ENCODE measurements at regions not wholly inside any gene's neighbourhood (a gene's known extent, or its start where the extent isn't known, plus 50 kb on each side); places are given as distances from the start of the nearest gene placed in this dataset.
"Not testable (repeated sequence)": the region's sequence is repeated elsewhere in the genome, so short reads cannot be mapped to it uniquely, and the experiment has no call there.

DNA sequence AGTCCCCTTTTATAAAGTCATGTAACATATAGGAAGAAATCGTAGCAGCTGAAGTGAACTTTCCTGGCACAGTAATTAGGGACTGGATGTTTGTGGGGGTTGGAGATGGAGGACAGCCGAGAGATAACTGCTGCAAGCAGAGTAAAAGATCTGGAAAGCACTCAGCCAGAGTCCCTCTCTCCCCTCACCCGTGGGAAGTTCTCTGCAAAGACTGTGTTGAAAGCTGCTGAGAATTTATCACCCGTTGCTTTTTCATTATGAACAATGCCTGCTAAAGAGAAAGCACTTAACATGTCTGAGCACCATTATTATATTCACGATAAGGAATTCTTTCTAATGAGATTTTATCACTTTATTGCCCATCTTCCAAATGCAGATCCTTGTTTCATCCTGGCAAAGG, 248.8 kb downstream of the SHOX2 start:
- DNase-seq (ENCODE audit: low spot score) = no peak

- DNase-seq (ENCODE audit: low spot score) = no peak
These were observed 249.9 kb downstream of the SHOX2 start for GRCh38 chr3:157856078-157856939.

GRCh38 chr3:157845839-157846238, 260.4 kb downstream of the SHOX2 start:
- not testable (repeated sequence) for DNase-seq (ENCODE audit: low spot score)

DNA sequence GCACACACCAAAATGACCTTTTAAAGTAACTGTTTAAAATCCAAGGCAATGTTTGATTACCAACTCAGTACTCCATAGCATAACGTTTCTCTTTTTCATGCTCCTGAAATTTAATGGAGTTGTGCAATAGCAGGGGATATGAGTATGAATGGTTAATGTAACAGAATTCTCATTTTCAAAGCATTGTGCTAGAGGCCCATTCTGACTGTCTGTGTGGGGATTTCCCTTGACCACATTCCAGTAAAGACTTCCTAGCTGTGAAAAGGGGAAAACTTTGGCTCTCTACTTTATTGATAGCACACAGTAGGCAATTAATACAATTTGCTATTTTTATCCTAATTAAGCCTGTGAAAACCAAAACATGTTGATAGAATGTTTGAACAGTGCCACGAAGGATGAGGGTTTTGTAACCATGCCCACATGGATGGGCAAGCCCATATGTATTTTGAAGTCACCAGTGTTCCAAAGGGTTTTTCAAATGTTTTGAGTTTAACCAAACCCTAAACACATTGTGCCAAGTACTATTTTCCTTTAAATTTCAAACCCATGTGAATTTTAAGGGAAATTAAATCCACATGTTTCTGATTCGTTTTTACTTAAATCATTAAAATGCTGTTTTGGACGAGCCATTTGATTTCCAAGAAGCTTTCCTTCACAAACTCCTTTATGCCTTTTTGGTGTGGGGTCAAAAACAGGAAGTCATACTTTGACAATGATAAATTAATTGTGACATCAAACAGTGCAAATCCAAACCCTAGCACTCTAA, 261.2 kb downstream of the SHOX2 start:
- no peak for DNase-seq (ENCODE audit: low spot score)

- no peak for DNase-seq (ENCODE audit: low spot score)
These were observed 262.0 kb downstream of the SHOX2 start for GRCh38 chr3:157844216-157844615.

DNA sequence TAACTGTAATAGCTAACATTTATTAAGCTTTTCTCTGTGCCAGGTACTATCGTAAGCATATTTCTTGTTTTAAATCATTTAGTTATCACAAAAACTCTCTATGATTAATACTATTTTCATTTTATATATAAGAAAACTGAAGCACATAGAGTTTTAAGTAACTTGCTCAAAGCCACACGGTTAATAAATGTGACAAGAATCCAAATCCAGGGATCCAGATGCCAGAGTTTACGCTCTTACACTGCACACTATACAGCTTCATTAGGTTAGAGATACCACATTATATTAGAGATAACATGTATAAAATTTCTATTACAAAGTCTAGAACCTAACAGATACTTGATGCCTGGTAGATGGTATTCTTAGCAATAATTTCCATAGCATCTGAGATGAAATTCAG, 265.2 kb downstream of the SHOX2 start:
- DNase-seq (ENCODE audit: low spot score) = no peak

- no peak for DNase-seq (ENCODE audit: low spot score)
These were observed 265.7 kb downstream of the SHOX2 start for GRCh38 chr3:157840564-157840963.

DNA sequence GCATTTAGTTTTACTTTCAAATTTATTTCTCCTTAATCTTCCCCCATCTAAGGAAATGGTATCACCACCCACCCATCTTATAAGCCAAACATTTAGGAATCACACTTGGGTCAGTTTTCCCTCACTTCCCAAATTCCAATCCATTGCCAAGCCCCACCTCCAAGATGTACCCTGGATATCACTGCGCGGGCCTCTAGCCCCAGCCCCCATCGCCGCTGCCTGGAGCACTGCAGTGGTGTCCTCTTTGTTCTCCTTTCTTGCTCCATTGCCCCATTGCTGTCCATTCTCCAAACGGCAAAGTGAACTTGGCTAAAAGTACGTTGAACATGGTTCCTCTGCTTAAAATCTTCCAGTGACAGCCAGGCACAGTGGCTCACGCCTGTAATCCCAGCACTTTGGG, 267.8 kb downstream of the SHOX2 start:
- DNase-seq (ENCODE audit: low spot score) = no peak

DNA sequence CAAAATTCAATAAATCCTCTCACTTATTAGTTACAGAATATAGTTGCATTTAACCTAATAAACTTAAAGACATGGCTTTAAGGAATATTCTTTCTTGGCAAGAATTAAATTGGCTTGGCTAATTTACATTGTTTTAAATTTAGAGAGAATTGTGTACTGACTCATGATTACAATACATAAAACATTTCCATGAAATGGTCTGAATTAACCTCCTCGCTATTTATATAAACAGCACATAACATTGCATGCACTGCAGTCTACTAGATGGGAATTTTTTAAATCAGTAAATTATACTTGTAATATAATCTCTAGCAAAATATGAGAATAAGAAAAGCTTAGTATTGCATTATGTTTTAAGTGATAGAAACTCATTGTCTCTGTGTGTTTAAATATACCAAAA, 268.9 kb downstream of the SHOX2 start:
- DNase-seq (ENCODE audit: low spot score) = no peak

DNA sequence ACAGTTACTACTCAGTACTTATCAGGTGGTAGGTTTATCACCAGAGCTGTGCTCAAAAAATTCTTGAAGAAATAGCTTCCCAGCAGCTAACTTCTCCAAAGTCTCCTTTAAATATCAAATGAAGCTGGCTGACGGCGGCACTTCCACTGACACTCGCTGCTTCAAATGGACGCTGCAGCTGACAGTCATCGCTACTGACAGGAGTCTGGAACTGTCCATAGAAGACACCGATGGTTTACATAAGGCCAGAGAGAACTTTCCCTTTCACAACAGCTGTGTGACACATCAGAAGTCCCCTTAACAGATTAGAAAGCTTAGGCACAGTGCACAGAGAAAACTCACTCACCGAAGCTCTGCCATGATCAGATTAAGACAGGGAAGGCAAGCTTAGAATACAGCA, 270.2 kb downstream of the SHOX2 start:
- DNase-seq (ENCODE audit: low spot score) = no peak

GRCh38 chr3:157832588-157832987, 273.6 kb downstream of the SHOX2 start:
- no peak for DNase-seq (ENCODE audit: low spot score)

GRCh38 chr3:157830556-157831236, 275.5 kb downstream of the SHOX2 start:
- DNase-seq (ENCODE audit: low spot score) = no peak

GRCh38 chr3:157829786-157830185, 276.4 kb downstream of the SHOX2 start:
- DNase-seq (ENCODE audit: low spot score) = no peak

DNA sequence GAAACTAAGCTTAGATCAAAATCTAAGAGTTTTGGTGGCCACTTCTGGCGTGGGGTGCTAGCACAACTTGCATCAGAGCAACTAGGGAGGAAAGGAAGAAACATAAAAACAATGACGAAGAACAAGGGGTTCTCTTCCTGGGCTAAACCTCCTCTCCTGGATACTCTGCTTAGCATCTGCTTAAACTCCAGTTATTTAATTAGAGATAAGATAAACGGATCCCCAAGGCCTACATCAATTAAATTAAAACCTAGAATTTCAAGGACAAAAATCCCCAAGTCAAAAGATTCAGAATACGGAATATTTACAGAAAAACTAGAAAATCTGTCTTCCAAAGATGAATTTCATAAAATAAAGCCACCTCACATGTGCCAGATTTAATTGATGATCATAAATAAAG, 281.9 kb downstream of the SHOX2 start:
- DNase-seq (ENCODE audit: low spot score) = no peak

DNA sequence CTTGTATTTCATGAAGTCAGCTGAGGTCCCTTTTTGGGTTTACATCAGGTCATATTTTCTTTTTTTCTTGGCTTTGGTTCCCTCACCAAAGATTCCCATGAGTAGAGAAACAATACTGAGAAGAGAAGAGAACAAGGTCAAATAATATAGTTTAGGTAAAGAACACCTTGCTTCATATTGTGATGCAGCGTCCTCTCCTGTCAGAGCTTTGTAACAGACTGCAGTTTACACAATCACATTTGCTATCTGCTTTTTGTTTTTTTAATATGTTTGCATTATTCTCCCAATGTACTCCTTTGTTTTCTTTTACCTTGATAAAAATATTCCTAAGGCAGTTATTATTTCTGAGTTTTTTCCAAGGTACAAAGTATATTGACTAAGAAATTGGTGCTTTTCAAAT, 283.2 kb downstream of the SHOX2 start:
- DNase-seq (ENCODE audit: low spot score) = no peak

- DNase-seq (ENCODE audit: low spot score) = no peak
These were observed 286.1 kb downstream of the SHOX2 start for GRCh38 chr3:157820157-157820517.

DNA sequence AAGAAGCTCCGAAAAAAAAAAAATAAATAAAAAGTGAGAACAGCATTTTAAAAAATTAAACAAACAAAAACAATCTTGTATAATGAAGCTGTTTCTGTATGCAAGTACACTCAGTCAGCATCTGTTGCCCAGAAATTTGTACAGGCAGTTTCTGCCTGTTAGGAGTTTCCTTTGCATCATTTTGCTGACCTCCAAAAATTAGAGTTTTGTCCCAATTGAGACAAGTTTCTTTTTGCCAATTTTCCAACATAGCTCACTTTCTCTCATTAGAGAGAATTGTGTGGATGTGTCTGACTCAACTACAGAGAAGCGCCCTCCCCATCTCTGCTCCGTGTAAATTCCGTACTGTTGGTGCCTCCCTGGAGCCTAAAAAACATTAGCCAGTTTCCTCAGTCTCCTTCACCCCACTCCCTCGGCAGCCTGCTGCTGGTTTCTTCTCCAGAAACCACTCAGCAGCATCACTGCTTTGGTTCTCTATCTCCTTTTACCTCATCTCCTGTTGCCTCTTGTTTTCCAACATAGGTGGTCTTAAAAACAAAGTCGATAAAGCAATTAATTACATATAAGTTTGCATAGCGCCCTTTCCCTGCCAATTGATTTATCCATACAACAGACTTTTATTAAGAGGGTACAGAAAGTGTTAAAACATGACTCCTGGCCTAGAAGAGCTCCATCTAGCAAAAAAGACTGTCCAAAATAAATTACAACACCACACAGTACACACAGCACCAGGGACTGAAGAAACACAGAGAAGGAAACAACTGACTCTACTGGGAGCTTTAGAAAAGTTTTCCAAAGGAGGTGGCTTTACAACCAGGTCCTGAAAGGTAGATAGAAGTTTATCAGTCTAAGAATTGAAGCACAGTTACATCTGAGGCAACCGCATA, 286.7 kb downstream of the SHOX2 start:
- no peak for DNase-seq (ENCODE audit: low spot score)

DNA sequence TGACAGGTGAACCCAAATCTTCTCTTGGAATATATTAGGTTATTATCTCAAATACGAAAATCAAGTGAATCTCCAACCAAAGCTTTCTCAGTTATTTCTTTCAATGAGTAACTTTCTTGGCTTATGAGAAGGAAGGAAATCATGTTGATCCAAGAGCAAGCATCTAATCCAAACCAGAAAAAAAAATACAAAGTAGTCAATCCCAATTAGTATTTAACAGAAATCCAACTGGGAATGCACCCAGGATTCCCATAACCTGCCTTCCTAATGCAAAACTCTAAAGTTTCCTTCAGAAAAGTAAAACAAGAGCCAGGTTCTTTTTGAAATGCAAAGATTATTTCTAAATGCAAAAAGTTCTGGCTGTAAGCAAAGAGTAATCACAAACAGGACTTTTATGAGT, 289.3 kb downstream of the SHOX2 start:
- no peak for DNase-seq (ENCODE audit: low spot score)

DNA sequence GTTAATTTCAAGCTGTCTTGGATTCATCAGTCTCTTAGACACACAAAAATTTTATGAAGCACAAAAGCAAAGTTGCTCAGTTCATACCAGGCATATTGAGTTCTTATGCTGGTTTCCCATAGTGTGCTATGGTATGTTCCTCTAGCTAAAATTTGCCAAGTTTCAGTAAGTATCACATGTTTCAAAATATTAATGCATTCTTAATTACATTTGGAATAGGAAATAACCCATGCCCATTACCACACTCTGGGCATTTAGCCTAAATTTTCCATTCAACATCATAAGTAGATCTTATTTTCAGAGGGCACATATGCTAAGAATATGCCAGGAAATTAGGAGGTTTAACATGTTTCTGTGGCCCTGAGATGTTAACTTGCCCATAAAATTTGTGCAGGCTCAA, 289.9 kb downstream of the SHOX2 start:
- DNase-seq (ENCODE audit: low spot score) = no peak

DNA sequence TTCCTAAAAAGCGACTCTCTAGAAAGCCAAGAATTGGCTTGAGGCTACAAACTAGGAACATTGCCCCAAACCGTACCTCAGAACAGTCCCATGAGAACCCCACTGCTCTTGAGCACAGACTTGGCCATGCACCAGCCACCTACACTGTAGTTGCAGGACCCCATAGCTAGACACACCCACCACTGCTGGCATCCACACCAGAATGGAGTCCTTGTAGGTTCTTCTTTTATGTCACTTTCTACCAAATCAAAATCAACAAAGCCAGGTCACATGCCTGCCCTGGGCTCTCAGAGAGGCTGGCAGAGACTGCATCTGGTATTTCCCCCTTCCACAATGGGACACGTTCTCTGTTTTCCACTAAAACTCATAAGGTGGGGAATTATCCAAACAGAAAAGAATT, 290.5 kb downstream of the SHOX2 start:
- DNase-seq (ENCODE audit: low spot score) = no peak

GRCh38 chr3:157810924-157811718, 295.1 kb downstream of the SHOX2 start:
- DNase-seq (ENCODE audit: low spot score) = no peak
